ENCODE measurements at regions not wholly inside any gene's neighbourhood (a gene's known extent, or its start where the extent isn't known, plus 50 kb on each side); places are given as distances from the start of the nearest gene placed in this dataset.

- CTCF ChIA-PET = no interaction called here
- POLR2A ChIA-PET = no interaction called here
These were observed 1883.7 kb upstream of the FLRT2 start for GRCh38 chr14:83646228-83646627.

GRCh38 chr14:83660597-83660996 lies 1869.3 kb upstream of the FLRT2 start:
- no peak for ATAC-seq
- no peak overlapping the region for H3K4me3 ChIP-seq
- no peak overlapping the region for H3K4me2 ChIP-seq
- ChIA-PET POLR2A (no interaction called here), CTCF (no interaction called here)
- no peaks in the 10 kb centered on the region for H3K4me1 ChIP-seq
- no peak overlapping the region for H3K27ac ChIP-seq
- 12% methylated on average over 1 of the region's 1 CpG for WGBS (ENCODE audit: missing lambda C conversion rate)
- no peak for TF ChIP-seq NPAS2 (CRISPR knock-in tag; IDR thresholded peaks at IDR 0.05; ENCODE audit: borderline replicate concordance)
- TF ChIP-seq MAFK (IDR thresholded peaks at IDR 0.05; ENCODE audit: partially characterized antibody) = no peak
- no peak for TF ChIP-seq PHF8 (IDR thresholded peaks at IDR 0.05; ENCODE audit: borderline replicate concordance, low read depth)
- no peak for TF ChIP-seq RFX5 (IDR thresholded peaks at IDR 0.05)
- no peak for TF ChIP-seq MYC (IDR thresholded peaks at IDR 0.05; ENCODE audit: borderline replicate concordance, low read length)
- TF ChIP-seq CBX2 (IDR thresholded peaks at IDR 0.05; ENCODE audit: borderline replicate concordance, low read depth) = no peak
- TF ChIP-seq EHMT2 (IDR thresholded peaks at IDR 0.05; ENCODE audit: low read depth) = no peak
- DNase-seq (ENCODE audit: low read depth in 1 of 2, low spot score in 1 of 2) = no peak
- FAIRE-seq = no peak
- no peaks in the 10 kb centered on the region for H3K9me3 ChIP-seq

More at GRCh38 chr14:83646228-83646627, 1883.7 kb upstream of the FLRT2 start:
- 29% methylated on average over 1 of the region's 1 CpG for WGBS (ENCODE audit: missing lambda C conversion rate)
- Histone ChIP-seq H3K27ac (no peak overlapping the region), H3K4me1 (no peaks in the 10 kb centered on the region), H3K4me3 (no peak overlapping the region), H3K4me2 (no peak overlapping the region), H3K9me3 (no peaks in the 10 kb centered on the region)
- DNase-seq (ENCODE audit: low read depth in 1 of 2, low spot score in 1 of 2) (no peak), ATAC-seq (no peak), FAIRE-seq (no peak)
- TF ChIP-seq HEYL (CRISPR knock-in tag; IDR thresholded peaks at IDR 0.05) (no peak), FOSL2 (IDR thresholded peaks at IDR 0.05) (no peak), FOSL2 (CRISPR knock-in tag; IDR thresholded peaks at IDR 0.05) (no peak), EHF (CRISPR knock-in tag; IDR thresholded peaks at IDR 0.05) (no peak), JUN (IDR thresholded peaks at IDR 0.05) (no peak), CTCF (IDR thresholded peaks at IDR 0.05) (no peak), RARB (CRISPR knock-in tag; IDR thresholded peaks at IDR 0.05) (no peak), MAX (IDR thresholded peaks at IDR 0.05) (no peak), MAFK (IDR thresholded peaks at IDR 0.05; ENCODE audit: partially characterized antibody) (no peak), CEBPB (IDR thresholded peaks at IDR 0.05) (no peak), POLR2AphosphoS2 (conservative IDR thresholded peaks at IDR 0.05; ENCODE audit: low read length) (no peak), CBX8 (IDR thresholded peaks at IDR 0.05) (no peak), MAZ (IDR thresholded peaks at IDR 0.05; ENCODE audit: borderline replicate concordance, low read depth, low read length) (no peak), PBX3 (IDR thresholded peaks at IDR 0.05) (no peak), TFCP2L1 (CRISPR knock-in tag; IDR thresholded peaks at IDR 0.05) (no peak), USF2 (IDR thresholded peaks at IDR 0.05) (no peak), HMGXB4 (CRISPR knock-in tag; IDR thresholded peaks at IDR 0.05; ENCODE audit: borderline replicate concordance) (no peak), TP53 (CRISPR knock-in tag; IDR thresholded peaks at IDR 0.05) (no peak)
